ENCODE measurements at regions not wholly inside any gene's neighbourhood (a gene's known extent, or its start where the extent isn't known, plus 50 kb on each side); places are given as distances from the start of the nearest gene placed in this dataset.

DNA sequence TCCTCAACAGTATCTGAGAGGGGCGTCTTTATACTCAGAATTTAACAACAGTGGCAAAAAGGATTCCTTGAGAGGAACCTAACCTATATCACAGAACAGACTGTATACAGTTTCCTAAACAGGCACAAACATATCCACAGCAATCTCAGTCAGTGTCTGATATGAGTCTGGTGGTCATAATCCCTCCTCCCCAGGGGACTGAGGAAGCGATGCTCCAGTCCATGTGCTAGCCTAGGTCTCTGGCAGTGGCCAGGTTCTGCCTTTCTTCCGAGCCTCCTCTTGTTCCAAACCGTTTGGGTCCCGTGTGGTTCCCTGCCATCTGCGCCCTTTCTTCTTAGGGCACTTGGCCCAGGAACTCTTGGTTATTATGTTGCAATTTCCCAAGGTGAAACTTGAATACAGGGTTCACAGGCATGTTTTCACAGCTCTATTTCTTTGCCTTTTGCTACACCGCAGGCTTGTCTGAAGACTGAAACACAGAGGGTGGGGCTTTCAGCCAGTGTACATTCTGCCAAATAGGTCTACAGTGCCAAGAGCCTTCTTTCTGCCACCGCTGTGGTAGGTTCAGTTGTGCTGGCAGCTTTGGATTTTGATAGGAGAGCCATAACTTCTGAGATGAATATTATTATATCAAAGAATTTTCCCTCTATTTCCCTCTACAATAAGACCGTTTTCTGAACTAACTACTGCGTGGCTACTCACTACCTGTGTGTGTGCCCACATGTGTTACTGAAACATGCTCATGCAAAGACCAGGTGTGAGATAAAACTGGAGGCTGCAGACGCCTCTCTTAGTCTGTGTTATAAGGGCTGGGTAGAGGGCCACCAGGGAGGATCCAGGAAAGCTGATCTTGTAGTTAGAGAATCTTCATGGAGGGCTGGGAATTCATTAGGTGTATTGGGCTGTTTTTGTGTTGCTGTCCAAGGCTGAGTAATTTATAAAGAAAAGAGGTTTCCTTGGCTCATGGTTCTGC lies 75.0 kb upstream of the HAAO start:
- TF ChIP-seq CTCF (conservative IDR thresholded peaks at IDR 0.05; ENCODE audit: low read length) = no peak
- H3K4me3 ChIP-seq (ENCODE audit: low read length) = no peak overlapping the region
- DNase-seq (ENCODE audit: low read depth) = no peak

- no peak overlapping the region for H3K4me3 ChIP-seq (ENCODE audit: low read length)
- DNase-seq (ENCODE audit: low read depth) = no peak
- no peak for TF ChIP-seq CTCF (conservative IDR thresholded peaks at IDR 0.05; ENCODE audit: low read length)
These were observed 73.8 kb upstream of the HAAO start for GRCh38 chr2:42865884-42866881.

GRCh38 chr2:42864641-42865280 lies 72.4 kb upstream of the HAAO start:
- TF ChIP-seq CTCF (conservative IDR thresholded peaks at IDR 0.05; ENCODE audit: low read length) = no peak
- no peak for DNase-seq (ENCODE audit: low read depth)
- no peak overlapping the region for H3K4me3 ChIP-seq (ENCODE audit: low read length)

GRCh38 chr2:42864222-42864621 lies 71.8 kb upstream of the HAAO start:
- TF ChIP-seq CTCF (conservative IDR thresholded peaks at IDR 0.05; ENCODE audit: low read length) = no peak
- no peak for DNase-seq (ENCODE audit: low read depth)
- H3K4me3 ChIP-seq (ENCODE audit: low read length) = no peak overlapping the region

GRCh38 chr2:42863751-42864150 lies 71.4 kb upstream of the HAAO start:
- no peak for DNase-seq (ENCODE audit: low read depth)
- TF ChIP-seq CTCF (conservative IDR thresholded peaks at IDR 0.05; ENCODE audit: low read length) = no peak
- no peak overlapping the region for H3K4me3 ChIP-seq (ENCODE audit: low read length)

GRCh38 chr2:42863320-42863719 lies 70.9 kb upstream of the HAAO start:
- no peak overlapping the region for H3K4me3 ChIP-seq (ENCODE audit: low read length)
- DNase-seq (ENCODE audit: low read depth) = no peak
- TF ChIP-seq CTCF (conservative IDR thresholded peaks at IDR 0.05; ENCODE audit: low read length) = no peak
